ENCODE measurements at regions not wholly inside any gene's neighbourhood (a gene's known extent, or its start where the extent isn't known, plus 50 kb on each side); places are given as distances from the start of the nearest gene placed in this dataset.
A peak's percentile ranks its signal among the peaks of the same experiment; 100 is the strongest.

DNA sequence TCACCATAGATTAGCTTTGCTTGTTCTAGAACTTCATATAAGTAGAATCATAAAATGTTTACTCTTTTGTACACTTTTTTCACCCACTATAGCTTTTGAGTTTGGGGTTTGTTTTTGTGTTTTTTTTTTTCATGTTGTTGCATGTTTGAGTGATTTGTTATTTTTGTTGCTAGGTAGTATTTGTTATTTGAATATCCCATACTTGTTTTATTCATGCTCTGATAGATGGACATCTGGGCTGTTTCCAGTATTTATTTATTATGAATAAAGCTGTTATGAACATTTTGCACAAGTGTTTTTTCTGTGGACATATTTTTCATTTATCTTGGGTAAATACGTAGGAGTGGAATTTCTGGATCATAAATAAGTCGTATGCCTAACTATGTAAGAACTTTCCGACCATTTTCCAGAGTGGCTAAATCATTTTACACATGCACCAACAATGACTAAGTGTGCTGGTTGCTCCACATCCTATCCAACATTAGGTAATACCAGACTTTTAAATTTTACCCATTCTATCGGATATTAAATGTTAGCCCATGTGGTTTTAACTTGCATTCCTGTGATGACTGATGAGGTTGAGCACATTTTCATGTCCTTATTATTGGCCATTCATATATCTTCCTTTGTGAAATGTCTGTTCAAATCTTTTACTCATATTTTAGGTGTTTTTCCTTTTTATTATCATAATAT, 69.1 kb upstream of the NR4A3 start:
- DNase-seq (ENCODE audit: low spot score): no peak

DNA sequence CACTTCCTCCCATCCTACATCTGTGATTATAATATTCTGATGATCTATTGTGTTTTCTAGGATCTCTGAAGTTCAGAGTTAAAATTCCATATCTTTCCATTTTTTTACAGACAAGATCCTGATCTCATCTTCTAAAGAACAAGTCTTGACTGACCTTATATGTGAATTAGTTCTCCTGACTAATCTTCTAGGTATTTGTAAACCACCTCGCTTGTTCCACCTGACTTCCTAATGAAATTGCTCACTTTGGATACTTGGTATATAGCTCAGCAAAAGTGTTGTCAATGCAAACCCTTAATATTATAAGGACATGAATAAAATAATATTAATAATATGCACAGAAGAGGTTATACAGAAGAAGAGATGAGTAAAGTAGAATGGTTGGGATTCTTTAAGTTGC, 68.2 kb upstream of the NR4A3 start:
- no peak for DNase-seq (ENCODE audit: low spot score)

DNA sequence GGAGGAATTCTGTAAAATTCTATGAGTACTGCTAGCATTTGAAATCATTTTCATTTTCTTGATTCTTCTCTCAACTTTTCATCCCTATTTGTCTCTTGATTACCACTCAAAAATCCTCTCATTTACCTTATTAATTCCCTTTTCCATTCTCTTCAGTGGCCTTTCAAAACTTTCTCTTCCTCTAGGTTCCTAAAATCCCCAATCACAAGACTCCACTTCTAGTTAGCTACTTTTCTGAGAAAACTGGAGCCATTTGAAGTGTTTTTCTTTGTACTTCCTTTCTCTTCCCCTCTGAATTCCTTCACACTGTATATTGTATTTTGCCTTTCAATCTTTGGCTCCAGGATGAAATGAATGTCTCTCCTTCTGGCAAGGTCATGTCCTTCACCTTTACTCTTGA, 61.3 kb upstream of the NR4A3 start:
- no peak for DNase-seq (ENCODE audit: low spot score)

DNA sequence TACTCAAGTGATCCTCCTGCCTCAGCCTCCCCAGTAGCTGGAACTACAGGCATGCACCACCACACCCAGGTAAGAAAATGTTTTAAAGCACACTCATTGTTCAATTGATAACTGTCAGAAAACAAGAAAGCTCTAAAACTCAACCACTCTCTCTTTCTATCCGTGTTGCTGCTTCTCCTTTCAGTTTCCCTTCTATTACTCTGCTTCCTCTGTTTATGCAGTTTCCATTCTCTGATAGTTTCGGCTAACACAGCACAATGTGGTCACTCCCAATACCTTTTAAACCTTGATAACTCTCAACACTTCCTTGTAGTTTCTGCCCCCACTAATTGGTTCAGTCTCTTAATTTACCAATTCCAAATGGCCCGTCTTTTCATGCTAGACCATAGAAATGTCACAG, 59.2 kb upstream of the NR4A3 start:
- peak; percentile 10 for DNase-seq (ENCODE audit: low spot score)

Data from activated CD4-positive, alpha-beta T cell treated with anti-CD3 and anti-CD28 coated beads, Interleukin-2, Interleukin-4, amounts not matched to agents 100 ng/mL and 50 ng/mL, durations not matched to agents 16 hours and 8 hours (primary cell).